ENCODE measurements at regions not wholly inside any gene's neighbourhood (a gene's known extent, or its start where the extent isn't known, plus 50 kb on each side); places are given as distances from the start of the nearest gene placed in this dataset.
"Not testable (repeated sequence)": the region's sequence is repeated elsewhere in the genome, so short reads cannot be mapped to it uniquely, and the experiment has no call there.

- H3K79me2 ChIP-seq (ENCODE audit: insufficient read depth, low read length): no peaks in the 10 kb centered on the region
- H4K8ac ChIP-seq (replicated peaks; ENCODE audit: insufficient read length, low read depth, low read length): no peak overlapping the region
Measured at GRCh38 chr9:115575147-115575546, 457.2 kb upstream of the TNC start.

GRCh38 chr9:115585458-115585857, 467.5 kb upstream of the TNC start:
- H3K4me1 Mint-ChIP-seq; H3K23ac ChIP-seq (ENCODE audit: insufficient read length, low read depth, low read length); H3K56ac ChIP-seq (ENCODE audit: insufficient read length, low read depth, low read length); H2BK12ac ChIP-seq (ENCODE audit: insufficient read length, low read depth, low read length); H4K20me1 ChIP-seq (ENCODE audit: control insufficient read depth, insufficient read depth, insufficient read length); H4K91ac ChIP-seq (ENCODE audit: insufficient read length, low read depth, low read length); H3K27ac Mint-ChIP-seq; H3K27ac ChIP-seq (ENCODE audit: insufficient read length, low read depth, low read length); H2AFZ ChIP-seq (ENCODE audit: low read length); H3K79me1 ChIP-seq (ENCODE audit: insufficient read depth, low read depth, low read length, poor library complexity, severe bottlenecking); H3K27me3 ChIP-seq (ENCODE audit: insufficient read depth, low read length); H4K5ac ChIP-seq (ENCODE audit: insufficient read length, low read depth, low read length); H2BK20ac ChIP-seq (ENCODE audit: low read depth, low read length, poor library complexity, severe bottlenecking); H3K79me2 ChIP-seq (ENCODE audit: insufficient read depth, low read length); H2AK5ac ChIP-seq (ENCODE audit: insufficient read length, low read length); H3K4me2 ChIP-seq (ENCODE audit: insufficient read depth, insufficient read length, low read length); H3T11ph ChIP-seq (ENCODE audit: low read length); H3K27me3 Mint-ChIP-seq (ENCODE audit: low read depth); H2BK15ac ChIP-seq (ENCODE audit: low read depth, low read length); H4K8ac ChIP-seq (replicated peaks; ENCODE audit: insufficient read length, low read depth, low read length); H3K9me3 ChIP-seq (ENCODE audit: control insufficient read depth, low read depth, low read length); H3K4ac ChIP-seq (ENCODE audit: low read depth, low read length); H3K4me3 Mint-ChIP-seq; H3K4me1 ChIP-seq (ENCODE audit: insufficient read depth, low read length); H3K36me3 Mint-ChIP-seq (ENCODE audit: insufficient read depth in 1 of 3, low read depth in 3 of 3); H2BK120ac ChIP-seq (ENCODE audit: low read depth, low read length, poor library complexity, severe bottlenecking); H3K9me3 Mint-ChIP-seq; H3K23me2 ChIP-seq (ENCODE audit: insufficient read length, low read depth, low read length, poor library complexity, severe bottlenecking); H3K14ac ChIP-seq (ENCODE audit: insufficient read depth, low read length); H2BK5ac ChIP-seq (ENCODE audit: insufficient read length, low read length); DNase-seq; H3K18ac ChIP-seq (ENCODE audit: insufficient read length, low read depth, low read length); H3K9ac ChIP-seq (ENCODE audit: extremely low read depth, insufficient read length, low read length): not testable (repeated sequence)
- no CpG with 5 or more reads among the region's 5 CpGs for WGBS (ENCODE audit: extremely low coverage, insufficient read length, low lambda C conversion rate)

More at GRCh38 chr9:115575147-115575546, 457.2 kb upstream of the TNC start:
- no peak overlapping the region for H4K5ac ChIP-seq (ENCODE audit: insufficient read length, low read depth, low read length)
- Mint-ChIP-seq H3K27ac (no peak overlapping the region), H3K4me1 (0 out of 4 replicates have a peak, but pooled peaks cover 0 to 2% of the 10 kb centered on the region in 2 experiments), H3K9me3 (no peaks in the 10 kb centered on the region; a peak in 1 of 5 replicates), H3K4me3 (no peak overlapping the region), H3K27me3 (ENCODE audit: low read depth) (peaks cover 1% of the 10 kb centered on the region; the same call in 1 of the 2 replicates), H3K36me3 (ENCODE audit: insufficient read depth in 1 of 3, low read depth in 3 of 3) (no peaks in the 10 kb centered on the region)
- no peak overlapping the region for H3K4me2 ChIP-seq (ENCODE audit: insufficient read depth, insufficient read length, low read length)
- DNase-seq: no peak
- no peak overlapping the region for H3K23ac ChIP-seq (ENCODE audit: insufficient read length, low read depth, low read length)
- H3K27me3 ChIP-seq (ENCODE audit: insufficient read depth, low read length): no peaks in the 10 kb centered on the region
- no peak overlapping the region for H3K56ac ChIP-seq (ENCODE audit: insufficient read length, low read depth, low read length)
- H2BK5ac ChIP-seq (ENCODE audit: insufficient read length, low read length): no peak overlapping the region
- H3K18ac ChIP-seq (ENCODE audit: insufficient read length, low read depth, low read length): no peak overlapping the region
- WGBS (ENCODE audit: extremely low coverage, insufficient read length, low lambda C conversion rate): no CpG with 5 or more reads among the region's 1 CpG
- H3K79me1 ChIP-seq (ENCODE audit: insufficient read depth, low read depth, low read length, poor library complexity, severe bottlenecking): no peaks in the 10 kb centered on the region
- no peak overlapping the region for H3T11ph ChIP-seq (ENCODE audit: low read length)
- H2AK5ac ChIP-seq (ENCODE audit: insufficient read length, low read length): no peak overlapping the region
- H2BK12ac ChIP-seq (ENCODE audit: insufficient read length, low read depth, low read length): no peak overlapping the region
- no peak overlapping the region for H2AFZ ChIP-seq (ENCODE audit: low read length)
- H4K91ac ChIP-seq (ENCODE audit: insufficient read length, low read depth, low read length): no peak overlapping the region
- H3K4me1 ChIP-seq (ENCODE audit: insufficient read depth, low read length): no peaks in the 10 kb centered on the region
- H3K9me3 ChIP-seq (ENCODE audit: control insufficient read depth, low read depth, low read length): no peaks in the 10 kb centered on the region
- H4K20me1 ChIP-seq (ENCODE audit: control insufficient read depth, insufficient read depth, insufficient read length): no peaks in the 10 kb centered on the region
- H3K27ac ChIP-seq (ENCODE audit: insufficient read length, low read depth, low read length): no peak overlapping the region
- no peaks in the 10 kb centered on the region for H3K23me2 ChIP-seq (ENCODE audit: insufficient read length, low read depth, low read length, poor library complexity, severe bottlenecking)
- no peak overlapping the region for H3K4ac ChIP-seq (ENCODE audit: low read depth, low read length)
- no peak overlapping the region for H3K14ac ChIP-seq (ENCODE audit: insufficient read depth, low read length)
- no peak for TF ChIP-seq CTCF (conservative IDR thresholded peaks at IDR 0.05)
- H2BK15ac ChIP-seq (ENCODE audit: low read depth, low read length): no peak overlapping the region
- H3K9ac ChIP-seq (ENCODE audit: extremely low read depth, insufficient read length, low read length): no peak overlapping the region
- H2BK120ac ChIP-seq (ENCODE audit: low read depth, low read length, poor library complexity, severe bottlenecking): no peak overlapping the region
- H2BK20ac ChIP-seq (ENCODE audit: low read depth, low read length, poor library complexity, severe bottlenecking): no peak overlapping the region
